ENCODE measurements at regions not wholly inside any gene's neighbourhood (a gene's known extent, or its start where the extent isn't known, plus 50 kb on each side); places are given as distances from the start of the nearest gene placed in this dataset.

GRCh38 chr6:11432091-11432490 is 105.5 kb upstream of the TMEM170B start:
- TF ChIP-seq CTCF (IDR thresholded peaks at IDR 0.05; ENCODE audit: low read depth, low read length), result no peak
- DNase-seq (ENCODE audit: extremely low read depth, low read depth), result no peak

GRCh38 chr6:11431455-11431937 is 106.1 kb upstream of the TMEM170B start:
- TF ChIP-seq CTCF (IDR thresholded peaks at IDR 0.05; ENCODE audit: low read depth, low read length), result no peak

GRCh38 chr6:11430036-11430435 is 107.5 kb upstream of the TMEM170B start:
- TF ChIP-seq CTCF (IDR thresholded peaks at IDR 0.05; ENCODE audit: low read depth, low read length), result no peak
- no peak for DNase-seq (ENCODE audit: extremely low read depth, low read depth)

More at GRCh38 chr6:11431455-11431937, 106.1 kb upstream of the TMEM170B start:
- DNase-seq (ENCODE audit: extremely low read depth, low read depth), result no peak

- no peak for DNase-seq (ENCODE audit: extremely low read depth, low read depth)
- no peak for TF ChIP-seq CTCF (IDR thresholded peaks at IDR 0.05; ENCODE audit: low read depth, low read length)
These were observed 108.0 kb upstream of the TMEM170B start for GRCh38 chr6:11429577-11429976.

- no peak for TF ChIP-seq CTCF (IDR thresholded peaks at IDR 0.05; ENCODE audit: low read depth, low read length)
- no peak for DNase-seq (ENCODE audit: extremely low read depth, low read depth)
These were observed 108.7 kb upstream of the TMEM170B start for GRCh38 chr6:11428895-11429294.

GRCh38 chr6:11428371-11428770 is 109.2 kb upstream of the TMEM170B start:
- no peak for TF ChIP-seq CTCF (IDR thresholded peaks at IDR 0.05; ENCODE audit: low read depth, low read length)

GRCh38 chr6:11427723-11428245 is 109.8 kb upstream of the TMEM170B start:
- DNase-seq (ENCODE audit: extremely low read depth, low read depth), result no peak
- no peak for TF ChIP-seq CTCF (IDR thresholded peaks at IDR 0.05; ENCODE audit: low read depth, low read length)

More at GRCh38 chr6:11428371-11428770, 109.2 kb upstream of the TMEM170B start:
- no peak for DNase-seq (ENCODE audit: extremely low read depth, low read depth)

Measured in AG09319 (cell line).